Vagina (tissue), 2 donors: ENCODE measurements at regions not wholly inside any gene's neighbourhood (a gene's known extent, or its start where the extent isn't known, plus 50 kb on each side); places are given as distances from the start of the nearest gene placed in this dataset.

Source experiments
- CTCF ChIP-seq, 3 experiments: fragments of 450-650 bp in 2 of 3; fragments of 200-600 bp in 1 of 3; sonication (generic) in 1 of 3; IDR thresholded peaks; one replicate each; pipeline ENCODE4 v1.5.1; 2017 to 2019; ENCODE audit warnings: antibody characterized with exemption in 3 of 3, mild to moderate bottlenecking in 2 of 3, moderate library complexity in 2 of 3
- POLR2A ChIP-seq, 2 donors: fragments of 450-650 bp; IDR thresholded peaks; one replicate each; pipeline ENCODE4 v1.6.1; 2017; ENCODE audit warnings: antibody characterized with exemption in 2 of 2, mild to moderate bottlenecking in 2 of 2, moderate library complexity in 2 of 2
- POLR2AphosphoS5 ChIP-seq, 2 donors: sonication (generic); formaldehyde crosslinking; IDR thresholded peaks; one replicate each; pipeline ENCODE4 v1.9.0; 2017; ENCODE audit warnings: antibody characterized with exemption in 2 of 2, mild to moderate bottlenecking in 2 of 2, low read depth in 1 of 2; ENCODE audit not compliant: insufficient read depth in 1 of 2

GRCh38 chr13:83184819-83185218 lies 697.5 kb downstream of the SLITRK1 start:
- no peak for TF ChIP-seq CTCF (IDR thresholded peaks at IDR 0.05)
- no peak for TF ChIP-seq POLR2A (IDR thresholded peaks at IDR 0.05)
- TF ChIP-seq POLR2AphosphoS5 (IDR thresholded peaks at IDR 0.05; ENCODE audit: insufficient read depth in 1 of 2, low read depth in 1 of 2): no peak
